Endothelial cell of umbilical vein (primary cell): ENCODE measurements at regions not wholly inside any gene's neighbourhood (a gene's known extent, or its start where the extent isn't known, plus 50 kb on each side); places are given as distances from the start of the nearest gene placed in this dataset.

Source experiments
- BruUV-seq: library from RNA; stranded (reverse); fragments of 400-500 nt; replicated peaks from 2 replicates; lab custom pipeline; 2021; lab: Mats Ljungman, UMichigan
- CTCF ChIA-PET: fragments of 300-600, 350-600 bp; sonication (Branson Sonifier 250); formaldehyde crosslinking; loops from one replicate; lab custom pipeline; 2021; ENCODE audit warnings: antibody characterized with exemption, inconsistent platforms; lab: Charles Lee
- POLR2A ChIA-PET: fragments of 300-600, 350-600 bp; sonication (Branson Sonifier 250); formaldehyde crosslinking; loops from one replicate; lab custom pipeline; 2021; ENCODE audit warnings: antibody characterized with exemption, inconsistent platforms; lab: Charles Lee
- DNase-seq: peaks from one replicate; pipeline ENCODE4 v3.0.0-alpha.2; 2011; ENCODE audit warnings: low read depth, low spot score
- FAIRE-seq: peaks from 2 replicates; lab custom pipeline; 2011; peaks lifted over from hg19 to GRCh38; lab: Jason Lieb, UNC
- H2AFZ ChIP-seq: 2 replicates; pipeline ENCODE4 v1.6.0; 2012; ENCODE audit warnings: low read depth, low read length, control low read depth, inconsistent platforms
- H3K27ac ChIP-seq: 2 replicates; pipeline ENCODE4 v1.5.1; 2011; ENCODE audit warnings: low read depth, mild to moderate bottlenecking, control low read depth, low read length, moderate library complexity; ENCODE audit not compliant: insufficient read depth
- H3K27me3 ChIP-seq, 2 experiments: 2 replicates each; pipeline versions ENCODE4 v1.6.0 to v1.6.1; 2011; ENCODE audit warnings: low read length in 2 of 2, mixed read lengths in 1 of 2; ENCODE audit not compliant: control insufficient read depth in 2 of 2, insufficient read depth in 2 of 2
- H3K36me3 ChIP-seq, 2 experiments: 2 replicates in 1 of 2; 3 replicates in 1 of 2; pipeline ENCODE4 v1.5.1; 2011; ENCODE audit warnings: low read length in 2 of 2, mild to moderate bottlenecking in 1 of 2, moderate library complexity in 1 of 2; ENCODE audit not compliant: control insufficient read depth in 2 of 2, insufficient read depth in 2 of 2; ENCODE audit errors: extremely low read depth in 1 of 2
- H3K4me1 ChIP-seq: 3 replicates; pipeline ENCODE4 v1.5.1; 2011; ENCODE audit warnings: mild to moderate bottlenecking, low read length; ENCODE audit not compliant: control insufficient read depth, insufficient read depth; ENCODE audit errors: extremely low read depth
- H3K4me2 ChIP-seq: 2 replicates; pipeline ENCODE4 v1.6.1; 2011; ENCODE audit warnings: low read length, control low read depth, mixed read lengths; ENCODE audit not compliant: insufficient read depth
- H3K4me3 ChIP-seq, 3 experiments: fragments of 200-600 bp in 1 of 3; sonication (generic), shearing (Covaris generic) in 1 of 3; replicated peaks in 1 of 3; 2 replicates each; pipeline ENCODE4 v1.5.1; 2011 to 2016; ENCODE audit warnings: control low read depth in 3 of 3, low read length in 3 of 3, mild to moderate bottlenecking in 2 of 3, inconsistent platforms in 1 of 3, low read depth in 1 of 3, moderate library complexity in 1 of 3; ENCODE audit not compliant: insufficient read depth in 1 of 3
- H3K79me2 ChIP-seq: 2 replicates; pipeline ENCODE4 v1.6.0; 2012; ENCODE audit warnings: low read length, inconsistent platforms; ENCODE audit not compliant: control insufficient read depth, insufficient read depth
- H3K9ac ChIP-seq: replicated peaks from 2 replicates; pipeline ENCODE3; 2011; ENCODE audit warnings: low read length, control low read depth; ENCODE audit not compliant: insufficient read depth; ENCODE audit errors: extremely low read depth
- H3K9me1 ChIP-seq: replicated peaks from 3 replicates; pipeline ENCODE4 v1.6.0; 2011; ENCODE audit warnings: mild to moderate bottlenecking, low read length; ENCODE audit not compliant: control insufficient read depth, insufficient read depth; ENCODE audit errors: extremely low read depth
- H3K9me3 ChIP-seq: replicated peaks from 2 replicates; pipeline ENCODE4 v1.5.1; 2012; ENCODE audit warnings: low read length, inconsistent platforms; ENCODE audit not compliant: control insufficient read depth, insufficient read depth
- H4K20me1 ChIP-seq: replicated peaks from 2 replicates; pipeline ENCODE3; 2011; ENCODE audit warnings: mild to moderate bottlenecking, low read length; ENCODE audit not compliant: control insufficient read depth, insufficient read depth; ENCODE audit errors: extremely low read depth
- EZH2 ChIP-seq: IDR thresholded peaks from 2 replicates; pipeline ENCODE4 v1.6.1; 2012; ENCODE audit warnings: borderline replicate concordance, low read depth, mild to moderate bottlenecking, moderate library complexity, low read length, inconsistent platforms; ENCODE audit not compliant: severe bottlenecking
- FOS ChIP-seq: IDR thresholded peaks from 2 replicates; pipeline ENCODE4 v1.6.1; 2011; ENCODE audit warnings: mild to moderate bottlenecking, low read length, moderate library complexity, borderline replicate concordance; ENCODE audit not compliant: insufficient read depth
- GATA2 ChIP-seq: IDR thresholded peaks from 2 replicates; pipeline ENCODE4 v1.7.0; 2011; ENCODE audit warnings: low read depth, mild to moderate bottlenecking, moderate library complexity, mixed read lengths, low read length; ENCODE audit not compliant: insufficient read length, insufficient read depth
- JUN ChIP-seq: IDR thresholded peaks from 2 replicates; pipeline ENCODE4 v1.6.1; 2011; ENCODE audit warnings: borderline replicate concordance, low read depth; ENCODE audit not compliant: insufficient read length, insufficient read depth
- MYC ChIP-seq: IDR thresholded peaks from one replicate; pipeline ENCODE4 v1.6.1; 2011; ENCODE audit warnings: mild to moderate bottlenecking, low read depth, low read length
- POLR2A ChIP-seq: IDR thresholded peaks from 2 replicates; pipeline ENCODE4 v1.6.1; 2012; ENCODE audit warnings: low read depth, mild to moderate bottlenecking, control low read depth, low read length
- POLR2AphosphoS5 ChIP-seq: IDR thresholded peaks from 2 replicates; pipeline ENCODE4 v1.6.1; 2012; ENCODE audit warnings: low read depth, mild to moderate bottlenecking, control low read depth, low read length, moderate library complexity; ENCODE audit not compliant: insufficient read depth
- dilution Hi-C: fragments of 300-500 bp; cut with MboI; formaldehyde crosslinking; loops from one replicate; pipeline ENCODE4 v1.15.0; 2019; ENCODE audit warnings: low sequenced_read_pairs; ENCODE audit not compliant: extremely low pct_ligation_motif_present
- intact Hi-C: fragments of 100-400 bp; cut with micrococcal nuclease; formaldehyde crosslinking; loops from one replicate; pipeline ENCODE4 v1.10.0; 2022
- TF ChIP-seq, protein P1 (sequence below), 2 donors: IDR thresholded peaks; 1 replicate in 1 of 2; 2 replicates in 1 of 2; pipeline ENCODE4 v1.5.1; 2011; ENCODE audit warnings: low read length in 2 of 2, mild to moderate bottlenecking in 2 of 2, moderate library complexity in 2 of 2, control low read depth in 1 of 2, inconsistent platforms in 1 of 2, low read depth in 1 of 2; ENCODE audit not compliant: insufficient read depth in 1 of 2; ENCODE audit errors: extremely low read depth in 1 of 2
- TF ChIP-seq, protein P2 (sequence below): IDR thresholded peaks from 2 replicates; pipeline ENCODE4 v1.6.1; 2011; ENCODE audit not compliant: insufficient read depth, insufficient read length

DNA sequence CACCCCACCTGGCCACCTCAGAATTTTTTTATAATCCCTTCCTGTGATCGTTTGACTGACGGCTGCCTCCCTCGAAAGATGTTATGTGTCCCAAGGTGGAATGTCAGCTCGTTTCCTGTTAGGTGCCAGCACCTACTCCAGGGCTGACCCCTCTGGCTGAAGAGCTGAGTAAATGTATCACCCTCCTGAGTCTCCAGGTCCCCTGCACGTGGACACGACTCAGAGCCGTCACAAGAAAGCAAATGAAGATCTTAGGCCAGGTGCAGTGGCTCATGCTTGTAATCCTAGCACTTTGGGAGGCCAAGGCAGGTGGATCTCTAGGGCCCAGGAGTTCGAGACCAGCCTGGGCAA lies 273.2 kb downstream of the C16orf95 start:
- H3K4me3 ChIP-seq: no peak overlapping the region
- H3K9me3 ChIP-seq: no peaks in the 10 kb centered on the region
- H3K36me3 ChIP-seq: no peaks in the 10 kb centered on the region
- H3K27ac ChIP-seq: no peak overlapping the region
- POLR2A ChIA-PET: interaction anchor here (0.9 kb wide), 1 partner anchor 9 kb away, joined by 4 read pairs; no protein-coding TSS in a partner anchor
- H3K4me2 ChIP-seq: no peak overlapping the region
- no peak for TF ChIP-seq POLR2AphosphoS5
- TF ChIP-seq GATA2: no peak
- TF ChIP-seq, protein P1, sequence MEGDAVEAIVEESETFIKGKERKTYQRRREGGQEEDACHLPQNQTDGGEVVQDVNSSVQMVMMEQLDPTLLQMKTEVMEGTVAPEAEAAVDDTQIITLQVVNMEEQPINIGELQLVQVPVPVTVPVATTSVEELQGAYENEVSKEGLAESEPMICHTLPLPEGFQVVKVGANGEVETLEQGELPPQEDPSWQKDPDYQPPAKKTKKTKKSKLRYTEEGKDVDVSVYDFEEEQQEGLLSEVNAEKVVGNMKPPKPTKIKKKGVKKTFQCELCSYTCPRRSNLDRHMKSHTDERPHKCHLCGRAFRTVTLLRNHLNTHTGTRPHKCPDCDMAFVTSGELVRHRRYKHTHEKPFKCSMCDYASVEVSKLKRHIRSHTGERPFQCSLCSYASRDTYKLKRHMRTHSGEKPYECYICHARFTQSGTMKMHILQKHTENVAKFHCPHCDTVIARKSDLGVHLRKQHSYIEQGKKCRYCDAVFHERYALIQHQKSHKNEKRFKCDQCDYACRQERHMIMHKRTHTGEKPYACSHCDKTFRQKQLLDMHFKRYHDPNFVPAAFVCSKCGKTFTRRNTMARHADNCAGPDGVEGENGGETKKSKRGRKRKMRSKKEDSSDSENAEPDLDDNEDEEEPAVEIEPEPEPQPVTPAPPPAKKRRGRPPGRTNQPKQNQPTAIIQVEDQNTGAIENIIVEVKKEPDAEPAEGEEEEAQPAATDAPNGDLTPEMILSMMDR (IDR thresholded peaks at IDR 0.05; ENCODE audit: extremely low read depth in 1 of 2, insufficient read depth in 1 of 2, low read depth in 1 of 2, low read length in 2 of 2): no peak
- TF ChIP-seq FOS: no peak
- TF ChIP-seq, protein P2, sequence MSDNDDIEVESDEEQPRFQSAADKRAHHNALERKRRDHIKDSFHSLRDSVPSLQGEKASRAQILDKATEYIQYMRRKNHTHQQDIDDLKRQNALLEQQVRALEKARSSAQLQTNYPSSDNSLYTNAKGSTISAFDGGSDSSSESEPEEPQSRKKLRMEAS: no peak
- no peak for TF ChIP-seq MYC
- TF ChIP-seq JUN: no peak
- TF ChIP-seq POLR2A: no peak
- no peak for TF ChIP-seq EZH2
- H3K79me2 ChIP-seq: no peaks in the 10 kb centered on the region
- FAIRE-seq (no peak), DNase-seq (no peak)
- BruUV-seq: no TSS peak
- H3K9ac ChIP-seq: no peak overlapping the region
- peaks cover 9% of the 10 kb centered on the region for H3K4me1 ChIP-seq
- CTCF ChIA-PET: interaction anchor here (1.2 to 3.1 kb wide), 5 partner anchors 9 to 235 kb away, joined by 4 to 19 read pairs (median 7); no protein-coding TSS in a partner anchor
- H3K27me3 ChIP-seq: peaks cover 0 to 10% of the 10 kb centered on the region in 2 experiments
- no peaks in the 10 kb centered on the region for H3K9me1 ChIP-seq
- intact Hi-C loops (no loop called here), dilution Hi-C loops (no loop called here)
- H2AFZ ChIP-seq: no peak overlapping the region
- H4K20me1 ChIP-seq: no peaks in the 10 kb centered on the region
